Hypothalamus (tissue), 51 donors: ENCODE measurements at regions not wholly inside any gene's neighbourhood (a gene's known extent, or its start where the extent isn't known, plus 50 kb on each side); places are given as distances from the start of the nearest gene placed in this dataset.

Experiments used
- DNase-seq, 51 donors: peaks; one replicate each; lab custom pipeline; 2025; lab: John Stamatoyannopoulos, UW

DNA sequence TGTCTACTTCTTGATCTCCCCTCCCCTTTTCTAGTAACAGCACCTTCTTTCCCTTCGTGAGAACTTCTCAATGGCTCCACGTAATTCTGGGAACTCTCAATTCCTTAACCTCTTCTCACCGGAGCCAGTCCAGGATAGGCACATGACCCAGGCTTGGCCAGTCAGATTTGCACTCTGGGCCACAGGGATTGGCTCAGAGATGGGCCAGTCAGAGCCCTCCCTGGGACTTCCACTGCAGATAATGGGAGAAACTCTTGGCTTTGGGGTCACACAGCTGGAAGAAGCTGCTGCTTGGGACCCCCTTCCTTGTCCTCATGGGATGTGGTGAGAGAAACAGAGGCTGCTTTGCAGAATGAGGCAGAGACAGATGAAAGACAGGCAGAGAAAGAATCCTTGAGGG, 302.3 kb downstream of the PTPRU start:
- no peak for DNase-seq

DNA sequence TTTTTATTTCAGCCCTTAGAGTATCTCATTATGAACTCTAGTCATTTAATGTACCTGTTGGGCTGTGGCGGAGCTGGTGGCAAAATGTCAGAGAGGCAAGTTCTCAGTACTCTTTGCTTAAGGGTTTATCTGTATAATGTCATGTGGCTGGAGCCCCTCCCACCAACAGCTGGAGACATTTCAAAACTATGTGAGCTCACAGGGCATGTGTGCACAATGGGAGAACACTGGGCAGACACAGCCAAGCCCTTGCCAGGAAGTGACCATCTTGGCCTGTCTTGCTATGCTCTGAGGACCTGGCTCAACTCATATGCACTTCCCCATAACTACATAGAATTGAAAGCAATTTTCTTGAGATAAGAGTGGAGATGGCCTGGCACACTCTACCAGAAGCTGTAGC, 296.4 kb downstream of the PTPRU start:
- no peak for DNase-seq

DNA sequence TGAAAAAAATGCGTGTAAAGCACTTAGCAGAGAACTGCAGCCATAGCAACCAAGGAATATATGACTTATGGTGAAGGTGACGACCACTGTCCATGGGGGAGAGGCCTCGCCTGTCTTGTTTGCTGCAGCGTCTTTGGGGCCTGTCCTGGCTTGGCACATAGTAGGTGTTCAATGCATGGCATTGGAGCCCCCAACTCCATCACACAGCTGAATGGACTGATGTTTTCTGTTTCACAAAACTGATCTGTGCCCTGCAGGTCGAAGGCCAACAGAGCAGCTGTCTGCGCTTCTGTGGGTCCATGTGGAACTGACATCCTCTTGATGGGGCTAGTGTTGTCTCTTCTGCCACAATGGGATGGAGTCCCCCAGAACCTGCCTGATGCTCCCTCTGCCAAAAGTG, 296.0 kb downstream of the PTPRU start:
- DNase-seq, result no peak

DNA sequence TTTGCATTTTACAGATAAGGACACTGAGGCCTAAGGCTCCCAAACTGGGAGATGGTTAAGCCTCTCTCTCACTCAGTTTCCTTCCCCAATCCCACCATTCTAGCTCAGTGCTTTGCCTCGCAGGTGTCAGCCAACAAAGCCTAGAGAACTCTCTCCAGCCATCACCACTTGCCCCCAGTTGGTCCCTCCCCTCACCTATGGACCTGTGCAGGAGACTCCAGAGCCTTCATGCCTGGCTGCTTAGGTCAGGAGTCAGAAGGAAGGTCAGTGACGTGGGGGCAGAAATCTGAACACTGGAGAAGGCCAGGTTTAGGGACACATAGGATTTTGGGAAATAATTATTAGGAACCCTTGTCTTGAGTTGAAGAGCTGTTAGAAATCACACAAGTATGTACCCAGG, 295.3 kb downstream of the PTPRU start:
- no peak for DNase-seq

DNA sequence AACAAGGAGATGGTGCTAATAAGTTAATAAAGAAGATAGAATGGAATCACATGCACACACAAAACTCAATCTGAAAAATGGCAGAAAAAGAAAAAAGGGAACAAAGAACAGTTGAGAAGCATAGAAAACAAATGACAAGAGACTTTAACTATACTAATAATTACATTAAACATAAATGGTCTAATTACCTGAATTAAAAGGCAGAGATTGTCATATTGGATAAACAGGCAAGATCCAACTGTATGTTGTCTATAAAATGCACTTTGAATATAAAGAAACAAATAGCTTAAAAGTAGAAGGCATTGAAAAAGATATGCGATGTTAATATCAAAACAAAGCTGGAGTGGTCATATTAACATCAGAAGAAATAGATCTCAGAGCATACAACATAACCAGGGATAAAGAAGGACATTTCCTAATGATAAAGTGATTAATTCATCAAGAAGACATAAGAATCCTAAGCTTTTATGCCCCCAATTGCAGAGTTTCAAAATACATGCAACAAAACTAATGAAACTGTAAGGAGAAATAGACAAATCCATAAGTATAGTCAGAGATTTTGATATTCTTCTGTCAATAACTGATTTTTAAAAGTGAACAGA, 293.5 kb downstream of the PTPRU start:
- no peak for DNase-seq

DNA sequence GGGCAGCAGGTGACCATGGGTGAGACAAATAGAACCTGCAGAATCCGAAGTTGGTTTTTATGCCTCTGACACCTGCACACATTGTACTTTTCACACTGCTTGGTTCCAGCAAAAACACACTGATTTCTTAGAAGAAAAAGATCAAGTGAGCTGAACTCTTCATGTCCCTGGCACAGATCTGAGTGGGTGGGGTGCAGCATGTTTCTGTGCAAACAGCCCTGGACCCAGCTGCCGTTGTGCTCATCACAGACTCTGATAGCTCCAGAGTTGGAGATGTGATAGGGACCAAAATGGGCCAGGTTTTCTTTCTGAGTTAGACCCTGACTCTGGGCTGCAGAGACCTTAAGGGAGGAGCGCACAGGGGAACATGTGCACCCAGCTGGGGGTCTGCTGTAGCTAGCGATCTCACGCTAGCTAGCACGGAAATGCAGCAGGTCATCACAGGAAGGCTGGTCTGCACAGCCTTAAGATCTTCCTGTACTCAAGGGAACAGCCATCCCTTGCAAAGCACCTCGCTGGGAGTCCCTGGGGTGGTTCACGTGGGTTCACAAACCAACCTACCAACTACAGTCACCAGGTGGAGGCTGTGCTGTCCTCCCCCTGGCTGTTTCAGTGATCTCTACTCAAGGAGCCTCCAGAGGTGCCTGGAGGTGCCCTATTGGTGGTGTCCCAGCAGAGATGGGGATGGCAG, 291.1 kb downstream of the PTPRU start:
- DNase-seq, result no peak

DNA sequence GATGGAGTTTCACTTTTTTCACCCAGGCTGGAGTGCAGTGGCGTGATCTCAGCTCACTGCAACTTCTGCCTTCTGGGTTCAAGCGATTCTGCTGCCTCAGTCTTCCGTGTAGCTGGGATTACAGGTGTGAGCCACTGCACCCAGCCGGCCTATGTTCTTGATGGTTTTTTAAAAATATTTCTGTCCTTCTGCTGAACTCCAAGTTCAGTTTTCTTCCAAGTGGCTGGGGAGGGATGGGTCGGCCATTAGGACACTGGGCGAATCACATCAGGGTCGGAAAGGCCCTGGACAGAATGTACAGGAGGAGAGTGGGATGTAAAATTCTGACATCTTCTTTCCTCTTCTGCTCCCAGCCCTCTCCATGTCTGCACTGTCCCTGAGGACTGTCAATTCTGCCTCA, 289.6 kb downstream of the PTPRU start:
- no peak for DNase-seq

DNA sequence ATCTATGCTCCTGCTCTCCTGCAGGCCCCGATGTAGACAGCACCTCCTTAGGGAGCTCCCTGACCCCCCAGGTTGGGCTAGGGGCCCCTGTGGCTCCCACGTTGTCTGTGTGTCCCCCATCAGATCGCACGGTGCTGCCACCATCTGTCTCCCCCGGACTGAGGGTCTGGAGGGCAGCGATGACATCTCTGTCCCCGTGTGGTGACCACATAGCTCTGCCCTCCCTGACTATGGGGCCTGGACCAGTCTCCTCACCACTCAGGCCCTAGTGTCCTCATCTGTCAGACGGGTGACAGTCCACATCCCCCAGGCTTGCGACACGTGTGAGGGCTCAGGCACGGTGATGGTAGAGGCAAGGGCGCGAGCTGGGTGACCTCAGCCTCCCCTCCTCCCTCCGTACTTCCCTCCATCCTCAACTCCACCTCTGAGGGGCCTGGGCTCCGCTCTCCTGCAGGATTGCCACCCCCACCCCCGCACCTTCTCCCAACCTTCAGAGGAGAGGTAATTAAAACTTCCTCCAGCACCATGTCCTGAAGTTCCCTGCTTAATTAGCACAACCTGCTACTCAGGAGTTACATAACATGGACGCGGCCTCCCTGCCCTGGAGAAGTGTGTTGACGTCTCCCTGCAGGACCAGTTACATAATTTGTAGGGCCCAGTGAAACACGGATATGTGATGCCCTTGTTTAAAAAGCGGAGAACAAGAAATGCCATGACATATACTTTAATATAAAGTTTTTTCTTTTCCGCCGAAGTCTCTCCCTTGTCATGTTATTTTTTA, 288.2 kb downstream of the PTPRU start:
- no peak for DNase-seq

DNA sequence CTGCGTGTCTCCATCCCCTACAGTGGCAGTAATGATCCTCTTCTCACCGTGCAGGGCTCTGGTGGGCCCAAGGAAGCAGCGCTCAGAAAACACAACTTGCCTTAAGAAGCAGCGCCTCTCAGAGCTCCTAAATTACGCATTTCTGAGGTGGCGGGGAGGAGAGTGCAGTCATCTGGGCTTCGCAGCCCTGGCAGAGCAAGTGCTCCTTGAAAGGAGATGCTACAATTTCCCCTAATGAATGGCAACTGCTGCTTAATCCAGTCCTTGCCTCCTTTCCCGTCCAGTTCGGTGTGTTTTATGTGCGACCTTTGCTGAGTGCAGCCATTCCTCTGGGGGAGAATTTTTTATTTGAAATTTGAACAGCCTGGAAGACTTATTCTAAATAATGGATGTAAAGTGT, 287.3 kb downstream of the PTPRU start:
- no peak for DNase-seq

DNA sequence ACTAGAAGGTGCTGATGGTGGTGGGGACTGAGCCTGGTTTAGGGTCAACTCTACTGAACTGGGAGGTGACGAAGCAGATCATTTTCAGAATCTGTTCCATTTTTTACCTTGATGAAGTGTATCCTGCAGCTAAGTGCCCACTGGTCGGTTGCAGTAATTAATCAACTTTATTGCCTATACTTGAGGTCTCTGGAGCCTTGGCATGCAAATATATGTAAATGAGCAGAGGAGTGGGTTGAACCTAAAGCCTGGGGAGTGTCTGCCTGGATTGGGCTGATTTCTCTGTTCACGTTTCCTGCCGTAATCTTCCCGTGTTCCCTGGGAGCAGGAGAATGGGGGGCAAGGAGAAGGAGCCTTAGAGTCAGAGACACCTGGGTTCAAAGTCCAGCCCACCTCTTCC, 286.8 kb downstream of the PTPRU start:
- DNase-seq, result no peak

DNA sequence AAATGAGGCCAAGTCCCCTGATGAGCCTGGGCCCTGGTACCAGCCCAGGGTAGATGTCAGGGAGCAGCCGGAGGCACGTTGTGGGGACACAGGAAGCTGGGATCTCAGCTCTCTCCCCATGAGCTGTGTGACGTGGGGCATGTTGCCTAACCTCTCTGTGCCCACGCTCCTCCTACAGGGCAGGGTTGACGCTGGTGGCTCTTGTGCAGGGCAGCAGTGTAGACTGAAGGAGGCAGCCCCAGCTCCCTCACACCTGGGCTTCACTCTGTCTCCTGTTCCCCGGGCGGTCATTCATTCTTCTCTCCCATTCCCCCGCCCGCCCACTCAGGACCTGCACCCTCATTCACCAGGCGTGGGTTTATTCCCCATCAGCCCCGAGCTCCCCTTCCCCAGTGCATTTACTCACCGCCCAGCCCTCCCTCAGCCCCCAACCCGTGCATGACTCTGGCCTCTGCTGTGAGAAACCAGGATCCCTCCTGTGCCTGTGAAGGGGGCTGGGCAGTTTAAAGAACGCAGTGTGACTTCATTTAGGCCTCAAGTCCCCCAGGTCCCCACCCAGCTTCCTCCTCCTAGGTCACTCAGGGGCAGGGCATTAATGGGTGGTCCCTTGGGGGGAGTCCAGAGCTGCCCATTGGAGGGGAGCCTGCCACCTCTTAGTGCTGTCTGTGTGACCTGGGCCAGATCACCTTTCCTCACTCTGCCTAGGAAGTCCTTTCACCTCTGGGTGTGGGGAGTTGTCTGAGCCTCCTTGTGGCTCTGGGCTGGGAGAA, 285.7 kb downstream of the PTPRU start:
- DNase-seq, result no peak

DNA sequence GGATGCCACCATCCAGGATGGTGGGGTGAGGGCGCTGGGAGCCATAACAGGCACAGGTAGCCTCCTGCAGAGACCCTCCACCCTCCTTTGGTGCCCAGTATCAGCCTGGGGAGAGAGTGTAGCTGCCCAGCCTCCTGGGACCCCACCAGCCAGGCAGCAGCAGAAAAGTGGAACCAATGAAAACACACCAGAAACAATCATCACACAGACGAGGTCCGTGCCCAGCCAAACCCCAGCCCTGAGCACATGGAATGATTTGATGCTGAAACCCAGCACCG, 285.1 kb downstream of the PTPRU start:
- no peak for DNase-seq

DNA sequence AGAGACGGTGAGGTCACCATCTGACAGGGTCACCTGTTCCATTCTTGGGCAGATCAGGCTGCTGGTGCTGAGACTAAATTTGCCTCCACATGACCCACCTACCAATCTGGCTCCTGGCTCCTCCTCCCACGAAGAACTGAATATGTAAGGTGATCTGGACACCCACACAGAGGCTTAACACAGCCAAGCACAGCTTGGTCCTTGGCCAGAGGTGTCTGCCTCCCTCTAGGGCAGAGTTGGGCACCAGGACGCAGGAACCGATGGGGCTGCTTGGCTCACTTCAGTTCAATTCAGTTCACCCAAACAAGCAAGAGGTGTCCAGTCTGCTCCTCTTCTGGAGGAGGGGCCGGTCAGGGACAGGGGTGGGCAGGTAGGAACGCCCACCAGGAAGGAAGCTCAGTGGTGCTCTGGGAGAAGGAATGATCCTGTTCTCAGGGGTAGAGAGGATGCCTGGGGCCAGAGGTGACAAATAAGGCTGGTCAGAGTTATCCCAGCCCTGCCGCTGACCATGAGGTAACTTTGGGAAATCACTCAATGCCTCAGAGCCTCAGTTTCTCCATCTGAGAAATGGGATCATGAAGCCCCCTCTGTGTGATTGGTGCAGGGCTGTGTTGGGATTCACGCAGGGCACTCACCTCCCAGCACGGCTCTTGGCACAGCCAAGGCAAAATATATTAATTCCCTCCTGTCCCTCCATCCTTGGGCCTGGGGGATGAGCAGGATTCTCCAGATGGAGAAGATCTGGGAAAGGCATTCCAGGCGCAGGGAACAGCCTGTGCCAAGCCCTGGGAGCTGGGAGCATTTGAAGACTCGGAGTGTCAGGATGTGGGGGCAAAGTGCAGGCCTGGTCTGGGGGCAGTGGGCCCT, 284.5 kb downstream of the PTPRU start:
- DNase-seq, result no peak

DNA sequence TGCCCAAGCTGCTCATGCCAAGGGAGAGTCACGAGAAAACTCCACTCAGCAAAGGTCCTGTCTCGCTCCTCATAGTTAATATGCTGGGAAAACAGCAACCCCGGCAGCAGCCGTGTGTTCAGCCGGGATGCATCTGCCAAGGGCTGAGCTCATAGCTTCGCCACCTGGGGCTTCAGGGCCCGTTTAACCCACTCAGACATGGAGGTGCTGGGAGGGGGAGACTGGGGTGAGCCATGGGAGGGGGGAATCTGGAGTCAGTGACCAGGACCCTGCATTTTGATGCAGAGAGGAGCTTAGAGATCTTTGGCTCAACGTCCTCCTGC, 283.4 kb downstream of the PTPRU start:
- DNase-seq, result no peak

DNA sequence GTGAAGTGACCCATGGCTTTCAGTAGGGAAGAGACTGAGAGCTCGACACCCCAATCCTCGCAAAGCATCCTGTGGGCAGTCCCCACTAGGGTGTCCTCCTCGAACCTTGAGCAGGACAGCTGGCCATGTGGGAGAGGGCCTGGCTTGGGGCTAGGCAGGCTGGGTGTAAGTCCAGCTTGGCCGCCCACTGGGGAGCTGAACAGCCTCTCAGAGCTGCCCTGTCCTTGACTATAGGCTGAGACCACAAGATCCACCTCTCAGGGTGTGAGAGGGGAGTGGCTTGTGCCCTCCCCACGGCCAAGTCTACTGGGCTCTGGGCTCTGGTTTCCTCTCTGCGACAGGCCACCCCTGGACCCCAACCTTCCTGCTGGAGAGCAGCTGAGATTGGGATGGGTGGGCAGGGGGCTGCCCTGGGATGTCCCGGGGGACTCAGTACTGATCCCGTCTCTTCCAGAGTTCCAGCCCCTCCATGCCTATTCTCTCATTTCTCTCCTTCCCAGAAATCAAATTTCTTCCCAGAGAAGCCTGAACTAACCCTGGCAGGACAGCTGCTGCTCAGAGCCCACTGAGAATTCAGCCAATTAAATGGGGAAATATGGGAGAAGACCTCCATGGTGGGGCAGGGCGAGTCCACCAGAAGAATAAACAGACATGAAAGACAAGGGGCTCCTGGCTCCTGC, 282.9 kb downstream of the PTPRU start:
- no peak for DNase-seq

DNA sequence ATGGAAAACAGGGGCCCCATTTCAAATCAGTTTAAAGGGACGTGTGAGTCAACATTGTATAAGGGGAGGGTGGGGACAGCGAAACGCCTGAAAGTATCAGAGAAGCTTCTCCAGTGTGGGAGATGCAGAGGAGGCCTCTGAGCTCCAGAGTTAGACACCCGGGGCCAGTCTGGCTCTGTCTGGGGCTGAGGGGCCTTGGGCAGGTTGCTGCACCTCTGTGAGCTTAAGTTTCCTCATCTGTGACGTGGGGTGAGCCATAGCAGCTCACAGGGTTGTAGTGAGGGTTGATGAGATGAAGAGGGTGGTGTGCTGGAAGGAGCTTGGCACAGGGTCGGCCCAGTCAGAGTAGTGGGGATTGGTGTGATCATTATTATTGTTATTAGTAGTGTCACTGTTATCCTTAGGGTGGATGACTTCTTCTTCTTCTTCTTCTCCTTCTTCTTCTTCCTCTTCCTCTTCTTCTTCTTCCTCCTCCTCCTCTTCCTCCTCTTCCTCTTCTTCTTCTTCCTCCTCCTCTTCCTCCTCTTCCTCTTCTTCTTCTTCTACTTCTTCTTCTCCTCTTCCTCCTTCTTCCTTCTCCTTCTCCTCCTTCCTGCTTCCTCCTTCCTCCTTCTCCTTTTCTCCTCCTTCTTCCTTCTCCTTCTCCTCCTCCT, 282.0 kb downstream of the PTPRU start:
- DNase-seq, result no peak

DNA sequence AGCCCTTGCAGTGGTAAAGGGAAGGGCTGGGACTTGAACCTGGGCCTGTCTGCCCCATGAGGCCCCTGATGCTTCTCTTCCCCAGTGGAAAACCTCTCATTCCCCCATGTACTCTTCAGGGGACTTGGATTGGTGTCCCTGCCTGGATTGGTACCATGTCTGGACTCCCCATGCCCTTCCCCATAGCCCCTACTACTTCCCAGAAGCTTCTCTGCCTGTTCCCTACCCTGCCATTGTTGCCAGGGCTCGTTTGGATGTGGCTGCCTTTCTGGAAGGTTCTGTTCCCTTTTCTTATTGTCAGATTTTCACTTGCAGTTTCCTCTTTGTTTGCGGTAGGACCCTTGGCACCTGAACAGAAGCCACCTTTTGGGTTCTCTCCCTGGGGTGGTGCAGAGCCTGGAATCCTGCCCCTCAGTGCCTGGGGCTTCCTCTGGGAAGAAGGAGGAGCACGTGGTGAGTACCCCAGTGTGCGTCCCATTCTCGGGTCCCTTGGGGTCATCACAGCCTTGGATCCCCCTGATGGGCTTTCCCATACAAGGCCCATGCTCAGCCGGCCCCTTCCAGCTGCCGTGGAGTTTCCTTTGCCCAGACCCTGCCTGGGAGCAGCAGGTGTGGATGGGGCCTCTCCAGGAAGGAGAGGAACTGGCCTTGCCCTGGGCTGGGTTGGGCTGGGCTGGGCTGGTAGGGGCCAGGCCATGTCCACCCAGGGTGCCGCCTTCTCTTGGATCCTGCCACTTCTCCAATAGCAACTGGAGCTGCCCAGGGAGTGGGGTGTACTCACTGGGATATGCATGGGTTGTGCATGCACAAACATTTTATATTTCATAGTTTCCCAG, 281.1 kb downstream of the PTPRU start:
- DNase-seq, result no peak

DNA sequence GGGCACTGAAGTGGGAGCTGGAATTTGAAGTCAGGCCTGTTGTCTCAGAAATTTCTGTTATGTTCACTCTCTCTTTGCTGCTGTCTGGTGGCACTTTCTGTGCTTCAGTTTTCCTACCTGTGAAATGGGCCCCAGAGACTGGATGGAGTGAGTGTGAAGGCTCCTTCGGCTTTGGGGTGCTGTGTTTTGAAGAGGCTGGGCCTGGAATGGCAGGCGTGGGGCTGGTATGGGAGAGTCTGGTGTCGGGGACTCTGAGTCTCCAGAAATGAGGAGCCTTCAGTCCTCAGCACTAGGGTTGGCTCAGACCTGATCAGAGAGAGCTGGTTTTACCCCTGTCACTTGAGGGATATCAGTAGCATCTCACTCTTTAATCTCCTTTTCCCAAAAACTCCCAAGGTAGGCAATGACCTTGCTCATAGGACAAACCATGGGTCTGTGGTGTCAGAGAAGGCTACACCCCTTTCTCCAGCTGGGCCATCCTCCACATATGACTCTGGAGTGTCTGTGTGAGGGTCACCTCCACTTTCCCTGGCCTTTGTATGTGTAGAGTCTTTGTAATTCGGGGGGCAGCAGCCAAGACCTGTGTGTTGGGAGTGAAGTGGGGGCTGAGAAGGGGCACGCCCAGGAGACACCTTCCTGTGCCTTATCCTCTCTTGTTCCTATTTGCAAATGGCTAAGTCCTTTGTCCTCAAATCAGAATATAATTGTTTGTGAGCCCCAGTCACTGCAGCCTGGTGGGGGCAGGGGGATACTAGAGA, 279.9 kb downstream of the PTPRU start:
- DNase-seq, result no peak
